Neural progenitor cell (in vitro differentiated cells): ENCODE measurements at regions not wholly inside any gene's neighbourhood (a gene's known extent, or its start where the extent isn't known, plus 50 kb on each side); places are given as distances from the start of the nearest gene placed in this dataset.

Experiments used
- DNase-seq: peaks from one replicate; pipeline ENCODE4 v3.0.0-alpha.2; 2016; ENCODE audit warnings: low spot score
- H2AFZ ChIP-seq: fragments of 200-600 bp; sonication (generic); replicated peaks from 2 replicates; pipeline ENCODE4 v1.6.1; 2016; ENCODE audit warnings: antibody characterized with exemption
- H3F3A ChIP-seq: fragments of 200-600 bp; sonication (generic); 2 replicates; pipeline ENCODE4 v1.6.1; 2016; ENCODE audit warnings: antibody characterized with exemption, low read depth
- H3K27ac ChIP-seq: fragments of 200-600 bp; sonication (generic); 2 replicates; pipeline ENCODE4 v1.5.1; 2016; ENCODE audit warnings: mild to moderate bottlenecking
- H3K27me3 ChIP-seq: fragments of 200-600 bp; sonication (generic); 2 replicates; pipeline ENCODE4 v1.6.1; 2016; ENCODE audit warnings: mild to moderate bottlenecking, moderate library complexity
- H3K36me3 ChIP-seq: fragments of 200-600 bp; sonication (generic); 2 replicates; pipeline ENCODE4 v1.5.1; 2016
- H3K4me1 ChIP-seq: fragments of 200-600 bp; sonication (generic); 2 replicates; pipeline ENCODE4 v1.6.1; 2016; ENCODE audit warnings: mixed run types
- H3K4me2 ChIP-seq: fragments of 200-600 bp; sonication (generic); 2 replicates; pipeline ENCODE4 v1.6.1; 2016
- H3K4me3 ChIP-seq: fragments of 200-600 bp; sonication (generic); 2 replicates; pipeline ENCODE4 v1.5.1; 2016
- H3K79me2 ChIP-seq: fragments of 200-600 bp; sonication (generic); 2 replicates; pipeline ENCODE4 v1.6.1; 2016; ENCODE audit warnings: low read depth
- H3K9ac ChIP-seq: fragments of 200-600 bp; sonication (generic); 2 replicates; pipeline ENCODE4 v1.6.1; 2016
- H3K9me3 ChIP-seq: fragments of 200-600 bp; sonication (generic); 2 replicates; pipeline ENCODE4 v1.5.1; 2016; ENCODE audit warnings: low read depth
- H4K20me1 ChIP-seq: fragments of 200-600 bp; sonication (generic); 2 replicates; pipeline ENCODE4 v1.6.1; 2016; ENCODE audit warnings: low read depth
- H3K27ac Mint-ChIP-seq: 3 replicates; pipeline ENCODE4 v1.8.0; 2021; ENCODE audit warnings: mixed read lengths
- H3K27me3 Mint-ChIP-seq: 2 replicates; pipeline ENCODE4 v1.8.0; 2022; ENCODE audit warnings: low read depth, mild to moderate bottlenecking, inconsistent platforms, moderate library complexity, mixed read lengths; ENCODE audit not compliant: insufficient read depth
- H3K36me3 Mint-ChIP-seq: 3 replicates; pipeline ENCODE4 v1.8.0; 2021; ENCODE audit warnings: mixed read lengths
- H3K4me1 Mint-ChIP-seq: 3 replicates; pipeline ENCODE4 v1.8.0; 2021; ENCODE audit warnings: mixed read lengths
- H3K4me3 Mint-ChIP-seq: 3 replicates; pipeline ENCODE4 v1.8.0; 2021; ENCODE audit warnings: mild to moderate bottlenecking, moderate library complexity, mixed read lengths
- H3K9me3 Mint-ChIP-seq: 3 replicates; pipeline ENCODE4 v1.8.0; 2020; ENCODE audit warnings: mixed read lengths
- EZH2 ChIP-seq: fragments of 200-600 bp; sonication (generic); IDR thresholded peaks from 2 replicates; pipeline ENCODE4 v1.6.1; 2017; ENCODE audit warnings: antibody characterized with exemption, mild to moderate bottlenecking, moderate library complexity
- EZH2phosphoT487 ChIP-seq: fragments of 200-600 bp; sonication (generic); IDR thresholded peaks from 2 replicates; pipeline ENCODE4 v1.6.1; 2017; ENCODE audit warnings: antibody characterized with exemption
- TF ChIP-seq, protein P1 (sequence below): fragments of 200-600 bp; sonication (generic); IDR thresholded peaks from 2 replicates; pipeline ENCODE4 v1.5.1; 2017; ENCODE audit warnings: antibody characterized with exemption, mild to moderate bottlenecking

DNA sequence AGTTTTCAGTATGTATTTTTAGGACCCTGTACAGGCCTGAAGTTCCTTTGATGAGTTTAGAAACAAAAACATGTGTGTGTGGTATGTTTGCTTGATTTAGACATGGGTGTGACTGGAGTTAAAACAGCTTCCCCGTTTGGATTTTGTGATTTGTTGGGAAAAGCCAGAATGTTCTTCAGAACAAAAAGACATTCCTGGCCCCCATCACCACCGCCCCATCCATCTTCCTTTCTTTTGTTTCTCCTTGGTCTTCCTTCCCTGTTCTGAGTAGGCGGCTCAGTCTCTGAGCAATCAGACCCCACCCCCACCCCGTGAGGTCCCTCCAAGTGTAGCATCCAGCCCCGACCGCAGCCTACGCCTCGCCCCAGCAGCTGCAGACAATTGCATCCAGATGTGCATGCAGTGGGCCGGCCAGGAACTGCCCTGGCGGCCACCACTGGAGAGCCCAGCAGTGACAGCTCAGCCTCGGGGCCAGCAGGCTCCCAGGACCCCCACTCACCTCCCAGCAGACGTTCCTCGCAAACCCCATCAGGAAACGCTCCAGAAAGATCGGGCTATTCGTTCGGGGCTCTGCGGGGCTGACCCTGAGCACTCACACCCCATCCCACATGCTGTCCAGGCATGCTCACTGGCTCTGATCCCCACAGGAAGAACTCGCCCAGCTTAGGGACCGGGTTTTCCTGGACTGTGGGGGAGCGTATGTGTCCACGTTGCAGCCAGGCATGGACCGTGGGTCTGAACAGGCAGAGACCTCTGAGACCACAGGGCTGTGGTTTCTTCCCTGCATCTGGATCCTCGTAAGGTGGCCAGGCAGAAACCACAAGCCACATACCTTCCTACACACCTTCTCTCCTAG, 99.8 kb upstream of the CDH5 start:
- H3K27me3 ChIP-seq = peaks cover 17% of the 10 kb centered on the region
- no peaks in the 10 kb centered on the region for H4K20me1 ChIP-seq
- H3K4me1 ChIP-seq = peaks cover 10% of the 10 kb centered on the region
- no peak overlapping the region for H3K27ac ChIP-seq
- H3K36me3 ChIP-seq = no peaks in the 10 kb centered on the region
- peak overlapping the region; percentile 35 for H3K4me3 Mint-ChIP-seq
- peak overlapping the region; percentile 3 for H3K4me2 ChIP-seq
- DNase-seq = peak; percentile 48
- H2AFZ ChIP-seq = no peak overlapping the region
- H3K36me3 Mint-ChIP-seq = no peaks in the 10 kb centered on the region
- no peaks in the 10 kb centered on the region for H3K9me3 ChIP-seq
- H3K27ac Mint-ChIP-seq = no peak overlapping the region
- H3K9me3 Mint-ChIP-seq = no peaks in the 10 kb centered on the region
- no peak overlapping the region for H3K9ac ChIP-seq
- H3K79me2 ChIP-seq = no peaks in the 10 kb centered on the region
- TF ChIP-seq EZH2phosphoT487 (no peak), EZH2 (no peak)
- TF ChIP-seq, protein P1, sequence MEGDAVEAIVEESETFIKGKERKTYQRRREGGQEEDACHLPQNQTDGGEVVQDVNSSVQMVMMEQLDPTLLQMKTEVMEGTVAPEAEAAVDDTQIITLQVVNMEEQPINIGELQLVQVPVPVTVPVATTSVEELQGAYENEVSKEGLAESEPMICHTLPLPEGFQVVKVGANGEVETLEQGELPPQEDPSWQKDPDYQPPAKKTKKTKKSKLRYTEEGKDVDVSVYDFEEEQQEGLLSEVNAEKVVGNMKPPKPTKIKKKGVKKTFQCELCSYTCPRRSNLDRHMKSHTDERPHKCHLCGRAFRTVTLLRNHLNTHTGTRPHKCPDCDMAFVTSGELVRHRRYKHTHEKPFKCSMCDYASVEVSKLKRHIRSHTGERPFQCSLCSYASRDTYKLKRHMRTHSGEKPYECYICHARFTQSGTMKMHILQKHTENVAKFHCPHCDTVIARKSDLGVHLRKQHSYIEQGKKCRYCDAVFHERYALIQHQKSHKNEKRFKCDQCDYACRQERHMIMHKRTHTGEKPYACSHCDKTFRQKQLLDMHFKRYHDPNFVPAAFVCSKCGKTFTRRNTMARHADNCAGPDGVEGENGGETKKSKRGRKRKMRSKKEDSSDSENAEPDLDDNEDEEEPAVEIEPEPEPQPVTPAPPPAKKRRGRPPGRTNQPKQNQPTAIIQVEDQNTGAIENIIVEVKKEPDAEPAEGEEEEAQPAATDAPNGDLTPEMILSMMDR = no peak
- H3K4me1 Mint-ChIP-seq = peaks cover 47% of the 10 kb centered on the region
- H3F3A ChIP-seq = no peaks in the 10 kb centered on the region
- H3K27me3 Mint-ChIP-seq = peaks cover 13% of the 10 kb centered on the region
- H3K4me3 ChIP-seq = no peak overlapping the region

DNA sequence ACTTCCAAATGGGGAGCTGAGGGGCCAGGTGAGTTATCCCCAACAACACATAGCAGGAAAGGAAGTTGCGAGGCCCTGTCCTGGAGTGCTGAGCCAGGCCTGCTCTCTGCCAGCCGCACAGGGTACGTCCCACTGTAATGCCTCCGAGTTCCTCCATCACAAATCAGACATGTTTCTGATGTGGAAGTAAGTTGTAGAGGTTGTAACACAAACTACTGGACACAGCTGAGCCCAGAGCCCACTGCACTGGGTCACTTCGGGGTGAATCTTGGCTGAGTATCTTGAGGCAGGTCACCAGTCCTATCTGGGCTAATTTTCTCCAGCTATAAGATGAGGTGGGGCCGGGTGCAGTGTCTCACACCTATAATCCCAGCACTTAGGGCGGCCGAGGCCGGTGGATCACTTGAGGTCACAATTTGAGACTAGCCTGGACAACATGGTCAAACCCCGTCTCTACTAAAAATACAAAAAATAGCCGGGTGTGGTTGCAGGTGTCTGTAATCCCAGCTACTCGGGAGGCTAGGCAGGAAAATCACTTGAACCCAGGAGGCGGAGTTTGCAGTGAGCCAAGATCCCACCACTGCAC, 100.8 kb upstream of the CDH5 start:
- Mint-ChIP-seq H3K4me3 (no peak overlapping the region), H3K27me3 (peaks cover 11% of the 10 kb centered on the region), H3K4me1 (peaks cover 43% of the 10 kb centered on the region), H3K36me3 (no peaks in the 10 kb centered on the region), H3K9me3 (no peaks in the 10 kb centered on the region), H3K27ac (no peak overlapping the region)
- H3K4me3 ChIP-seq = no peak overlapping the region
- no peaks in the 10 kb centered on the region for H3K79me2 ChIP-seq
- H3K36me3 ChIP-seq = no peaks in the 10 kb centered on the region
- H3F3A ChIP-seq = no peaks in the 10 kb centered on the region
- peaks cover 10% of the 10 kb centered on the region for H3K4me1 ChIP-seq
- no peak overlapping the region for H3K9ac ChIP-seq
- H2AFZ ChIP-seq = no peak overlapping the region
- no peak overlapping the region for H3K4me2 ChIP-seq
- DNase-seq = no peak
- no peaks in the 10 kb centered on the region for H4K20me1 ChIP-seq
- H3K9me3 ChIP-seq = no peaks in the 10 kb centered on the region
- H3K27me3 ChIP-seq = peaks cover 17% of the 10 kb centered on the region
- no peak overlapping the region for H3K27ac ChIP-seq
- TF ChIP-seq, protein P1 = no peak

DNA sequence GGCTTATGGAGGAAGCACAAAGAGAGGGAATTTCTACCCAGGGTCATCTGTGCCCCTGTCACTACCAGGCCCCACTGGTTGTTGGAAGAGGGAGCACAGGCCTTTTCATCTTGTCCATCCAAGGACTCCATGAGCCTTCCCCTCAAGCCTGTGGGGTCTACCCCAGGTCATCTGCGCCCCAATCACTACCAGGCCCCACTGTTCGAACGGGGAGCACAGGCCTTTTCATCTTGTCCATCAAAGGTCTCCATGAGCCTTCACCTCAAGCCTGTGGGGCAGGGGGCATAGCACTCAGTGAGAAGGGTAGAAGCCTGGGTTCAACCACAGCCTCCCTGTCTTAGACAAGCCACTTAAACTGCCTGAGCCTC, 101.5 kb upstream of the CDH5 start:
- Mint-ChIP-seq H3K27ac (no peak overlapping the region), H3K4me1 (peaks cover 42% of the 10 kb centered on the region), H3K36me3 (no peaks in the 10 kb centered on the region), H3K4me3 (no peak overlapping the region), H3K27me3 (peaks cover 13% of the 10 kb centered on the region), H3K9me3 (no peaks in the 10 kb centered on the region)
- Histone ChIP-seq H3K9me3 (no peaks in the 10 kb centered on the region), H3K27ac (no peak overlapping the region), H3K4me1 (peaks cover 10% of the 10 kb centered on the region), H3K27me3 (peaks cover 14% of the 10 kb centered on the region), H3K36me3 (no peaks in the 10 kb centered on the region), H2AFZ (no peak overlapping the region), H3K79me2 (no peaks in the 10 kb centered on the region), H3K4me2 (no peak overlapping the region), H3K4me3 (no peak overlapping the region), H3K9ac (no peak overlapping the region), H4K20me1 (no peaks in the 10 kb centered on the region), H3F3A (no peaks in the 10 kb centered on the region)
- DNase-seq = no peak
- TF ChIP-seq EZH2phosphoT487 (no peak), EZH2 (no peak)
- TF ChIP-seq, protein P1 = no peak
